NCI-H2171 treated with DMSO at 0.1 percent for 48 hours (cell line): ENCODE measurements at regions not wholly inside any gene's neighbourhood (a gene's known extent, or its start where the extent isn't known, plus 50 kb on each side); places are given as distances from the start of the nearest gene placed in this dataset.
"Not testable (repeated sequence)": the region's sequence is repeated elsewhere in the genome, so short reads cannot be mapped to it uniquely, and the experiment has no call there.

Experiments
- DNase-seq: peaks from one replicate; lab custom pipeline; 2025; lab: John Stamatoyannopoulos, UW

DNA sequence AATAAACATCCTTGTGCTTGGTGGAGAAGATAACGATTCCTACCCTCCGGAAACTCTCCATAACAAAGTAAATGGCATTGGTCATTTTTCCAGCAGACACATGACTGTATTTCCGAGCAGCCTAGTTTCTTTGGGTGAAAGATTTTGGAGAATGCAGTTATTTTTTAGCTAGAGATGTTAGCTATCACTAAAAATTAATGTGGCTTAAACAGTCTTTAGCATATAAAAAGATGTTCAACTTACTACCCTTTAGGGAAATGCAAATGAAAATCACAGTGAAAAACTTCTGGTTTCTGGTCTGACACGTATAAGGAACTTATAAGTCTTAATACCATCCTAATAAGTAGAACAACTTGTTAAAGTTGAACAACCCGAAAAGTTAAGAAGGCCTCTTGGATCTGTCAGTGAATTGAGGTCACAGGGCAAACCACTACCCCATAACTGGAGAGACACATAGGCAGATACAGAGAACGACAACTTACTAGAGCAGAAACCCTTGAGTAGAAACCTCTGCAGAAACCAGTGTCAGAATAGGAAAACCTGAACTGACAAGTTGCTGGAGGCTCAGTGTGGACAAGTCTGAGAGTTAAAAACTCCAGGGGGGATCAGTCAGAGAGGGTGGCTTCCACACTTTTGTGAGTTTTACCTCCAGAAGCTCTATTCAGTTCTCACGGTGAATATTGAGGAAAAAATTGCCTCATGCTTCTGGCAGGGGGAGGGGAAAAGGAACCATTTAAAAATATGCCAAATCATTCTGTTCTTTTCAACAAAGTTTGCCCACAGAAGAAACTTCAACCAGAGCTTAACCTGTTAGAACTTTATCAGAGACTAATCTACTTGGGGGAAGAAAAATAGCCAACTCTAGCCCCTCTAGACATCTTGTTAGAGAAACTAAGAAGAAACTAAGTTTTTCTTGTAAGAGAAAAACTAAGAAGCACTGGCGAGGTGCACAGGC lies 325.2 kb upstream of the RPS23 start:
- no peak for DNase-seq

- no peak for DNase-seq
Observed at GRCh38 chr5:82601861-82602260, 323.7 kb upstream of the RPS23 start.

- DNase-seq, result no peak
Observed at GRCh38 chr5:82601077-82601476, 322.9 kb upstream of the RPS23 start.

DNA sequence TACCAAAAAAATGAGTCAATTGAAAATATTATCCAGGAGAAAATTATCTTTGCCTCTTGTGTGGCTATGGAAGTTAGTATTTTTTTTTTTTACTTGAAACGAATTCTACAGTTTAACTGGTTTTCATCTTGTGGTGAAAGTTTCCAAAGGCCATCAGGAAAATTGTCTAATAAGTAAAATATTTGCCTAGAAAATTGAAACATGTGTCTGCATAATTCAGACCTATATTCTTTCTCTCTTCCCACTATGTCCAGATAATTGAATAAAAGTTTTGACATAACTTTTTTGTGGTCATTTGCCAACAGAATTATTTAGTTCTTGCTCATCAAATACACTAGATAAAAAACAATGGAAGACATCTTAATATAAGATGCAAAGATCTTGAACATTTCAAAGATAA lies 321.5 kb upstream of the RPS23 start:
- DNase-seq, result no peak

DNA sequence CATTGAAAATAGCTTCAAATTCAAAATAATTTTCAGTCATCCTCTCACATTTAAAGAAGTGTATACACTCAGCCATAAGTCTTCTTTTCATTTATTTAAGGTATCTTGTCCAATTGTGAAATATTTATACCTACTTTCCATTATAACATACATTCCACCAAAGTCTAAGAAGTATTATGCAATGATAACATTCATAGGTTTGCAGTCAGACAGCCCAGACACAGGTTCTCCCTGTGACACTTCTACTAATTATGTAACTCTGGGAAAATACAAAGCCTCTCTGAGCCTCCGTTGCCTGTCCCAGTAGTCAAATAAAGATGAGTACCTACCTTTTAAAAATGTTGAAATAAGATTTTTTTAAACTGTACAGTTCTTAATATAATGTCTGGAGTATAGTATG lies 320.9 kb upstream of the RPS23 start:
- DNase-seq, result no peak

DNA sequence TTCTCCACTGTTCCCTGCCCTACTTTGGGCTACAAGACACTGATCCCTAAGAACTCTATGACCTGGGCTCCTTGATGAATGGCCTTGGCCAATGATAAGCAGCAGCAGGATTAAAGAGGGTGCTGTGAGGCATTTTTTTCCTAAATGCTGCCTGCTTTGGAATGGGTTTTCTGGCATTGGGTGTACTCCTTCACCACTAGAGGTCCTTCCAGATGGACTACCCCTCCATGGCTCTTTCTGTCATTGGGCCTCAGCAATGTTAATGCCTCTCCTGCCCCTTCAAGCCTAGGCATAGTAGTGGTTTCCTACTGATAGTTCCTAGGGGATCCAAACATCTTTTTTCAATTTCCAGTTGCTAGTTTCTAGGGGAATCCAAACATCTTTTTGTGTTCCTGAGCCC lies 319.3 kb upstream of the RPS23 start:
- DNase-seq, result no peak

DNA sequence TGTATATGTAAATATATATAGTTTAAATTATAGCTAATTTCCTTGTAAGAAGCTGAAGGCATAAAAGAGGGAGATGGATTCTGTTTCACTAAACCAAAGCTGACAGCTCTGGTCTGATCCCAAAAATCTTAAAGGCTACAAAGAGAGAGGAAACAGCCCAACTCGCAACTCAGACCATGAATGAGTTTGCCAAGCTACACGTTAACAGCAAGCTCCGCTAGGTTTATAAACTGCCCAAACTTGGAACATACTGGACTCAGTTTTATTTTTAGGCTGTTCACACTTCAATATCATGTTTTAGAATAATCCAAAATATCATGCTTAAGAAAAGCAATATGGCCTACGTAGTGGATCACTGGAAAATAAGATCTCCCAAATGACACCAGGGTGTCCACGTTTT lies 318.3 kb upstream of the RPS23 start:
- DNase-seq, result no peak

GRCh38 chr5:82595113-82595512 lies 317.0 kb upstream of the RPS23 start:
- no peak for DNase-seq

GRCh38 chr5:82594097-82594496 lies 315.9 kb upstream of the RPS23 start:
- DNase-seq, result no peak

DNA sequence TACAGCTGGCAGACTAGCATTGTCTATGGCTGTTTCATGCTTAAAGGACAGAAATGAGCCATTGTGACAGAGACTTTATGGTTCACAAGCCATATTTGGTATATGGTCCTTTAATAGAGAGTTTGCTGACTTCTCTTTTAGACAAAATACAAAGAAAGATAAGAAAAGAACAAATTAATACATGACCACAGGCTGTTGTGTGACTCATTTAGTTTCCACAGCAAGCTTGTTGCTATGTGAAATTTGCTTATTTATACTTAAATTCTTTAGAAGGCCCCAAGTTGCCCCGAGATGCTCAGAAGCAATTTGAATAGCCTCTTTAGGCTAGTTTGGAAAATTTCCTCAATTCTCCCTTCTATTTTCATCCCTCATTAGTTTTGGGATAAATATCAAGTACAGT lies 315.3 kb upstream of the RPS23 start:
- no peak for DNase-seq

DNA sequence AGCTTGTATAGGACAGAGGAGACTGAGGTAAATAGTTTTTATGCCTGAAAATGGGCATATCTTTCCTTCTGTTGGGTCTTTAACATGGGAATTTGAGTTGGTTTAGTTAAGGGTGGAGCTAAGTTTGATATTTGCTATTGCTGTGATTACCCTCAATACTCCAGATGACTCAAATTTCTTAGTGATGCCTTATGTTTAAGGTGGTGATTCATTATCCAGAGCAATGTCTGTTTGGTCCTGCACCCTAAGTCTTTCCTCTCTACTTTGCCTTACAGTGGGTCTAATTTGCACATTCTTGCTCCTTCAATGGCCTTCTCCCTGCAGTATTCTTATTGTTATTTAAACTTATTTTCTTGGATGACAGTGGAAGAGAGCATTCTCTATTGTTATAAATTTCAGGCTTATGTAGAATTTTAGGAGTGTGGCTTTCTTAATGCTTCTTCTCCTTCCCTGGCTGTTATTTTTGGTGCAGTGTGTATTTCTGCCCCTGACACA lies 312.9 kb upstream of the RPS23 start:
- no peak for DNase-seq

DNA sequence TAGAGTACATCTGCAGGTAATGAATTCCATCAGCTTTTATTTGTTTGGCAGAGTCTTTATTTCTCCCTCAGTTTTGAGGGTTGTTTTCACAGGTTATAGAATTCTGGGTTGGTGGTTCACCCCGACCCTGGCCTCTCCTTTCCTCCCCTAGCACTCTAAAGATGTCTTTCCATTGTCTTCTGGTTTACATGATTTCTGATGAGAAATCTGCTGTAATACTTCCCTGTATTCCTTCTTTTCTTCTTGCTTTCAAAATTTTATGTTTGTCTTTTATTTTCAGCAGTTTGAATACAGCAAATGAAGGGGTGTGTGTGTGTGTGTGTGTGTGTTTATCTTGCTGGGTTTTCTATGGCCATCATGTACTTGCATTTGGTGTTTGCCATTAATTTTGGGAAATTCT lies 312.0 kb upstream of the RPS23 start:
- no peak for DNase-seq

- DNase-seq, result no peak
Observed at GRCh38 chr5:82586661-82587310, 308.6 kb upstream of the RPS23 start.

- DNase-seq, result no peak
Observed at GRCh38 chr5:82586181-82586580, 308.0 kb upstream of the RPS23 start.

GRCh38 chr5:82584631-82585030 lies 306.5 kb upstream of the RPS23 start:
- no peak for DNase-seq

DNA sequence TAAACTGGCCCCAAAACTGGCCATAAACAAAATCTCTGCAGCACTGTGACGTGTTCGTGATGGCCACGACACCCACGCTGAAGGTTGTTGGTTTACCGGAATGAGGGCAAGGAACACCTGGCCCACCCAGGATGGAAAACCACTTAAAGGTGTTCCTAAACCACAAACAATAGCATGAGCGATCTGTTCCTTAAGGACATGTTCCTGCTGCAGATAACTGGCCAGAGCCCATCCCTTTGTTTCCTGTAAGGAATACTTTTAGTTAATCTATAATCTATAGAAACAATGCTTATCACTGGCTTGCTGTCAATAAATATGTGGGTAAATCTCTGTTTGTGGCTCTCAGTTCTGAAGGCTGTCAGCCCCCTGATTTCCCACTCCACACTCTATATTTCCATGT lies 305.2 kb upstream of the RPS23 start:
- DNase-seq, result not testable (repeated sequence)

DNA sequence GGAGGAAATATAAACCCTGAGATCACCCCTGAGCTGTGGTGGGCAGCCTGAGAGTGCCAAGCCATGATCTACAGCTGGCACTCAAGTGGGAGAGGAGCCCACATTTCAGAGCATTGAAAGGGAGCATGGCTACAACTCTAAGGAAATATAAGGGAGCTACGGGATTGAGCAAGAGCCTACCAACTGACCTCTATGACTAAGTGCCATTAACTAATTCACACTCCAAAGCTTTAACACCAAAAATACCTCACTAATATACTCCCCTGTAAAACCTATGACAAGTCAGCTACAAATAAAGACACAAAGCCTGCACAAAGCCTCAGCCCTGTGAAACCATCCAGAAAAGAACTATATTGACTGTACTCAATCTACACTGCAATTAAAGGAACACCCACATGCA lies 286.8 kb upstream of the RPS23 start:
- DNase-seq, result no peak

DNA sequence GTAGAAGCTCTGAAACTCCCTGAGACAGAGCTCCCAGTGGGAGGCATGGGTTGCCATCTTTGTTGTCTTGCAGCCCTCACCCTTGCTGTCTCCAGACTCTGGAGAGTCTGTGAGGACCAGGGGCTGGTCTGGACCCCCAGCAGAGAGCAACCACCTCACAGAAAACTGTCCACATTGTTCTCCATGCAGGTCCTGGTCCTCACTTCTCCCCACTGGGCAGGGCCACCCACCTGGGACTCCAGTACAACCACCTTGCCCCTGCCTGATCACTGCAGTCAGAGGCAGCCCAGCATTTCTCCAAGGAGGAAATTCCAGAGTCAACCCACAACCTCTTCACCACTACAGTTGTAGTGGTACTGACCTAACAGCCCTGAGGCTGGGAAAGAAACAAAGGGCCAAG lies 285.6 kb upstream of the RPS23 start:
- DNase-seq, result no peak

GRCh38 chr5:82562696-82563240 lies 284.6 kb upstream of the RPS23 start:
- DNase-seq, result no peak

DNA sequence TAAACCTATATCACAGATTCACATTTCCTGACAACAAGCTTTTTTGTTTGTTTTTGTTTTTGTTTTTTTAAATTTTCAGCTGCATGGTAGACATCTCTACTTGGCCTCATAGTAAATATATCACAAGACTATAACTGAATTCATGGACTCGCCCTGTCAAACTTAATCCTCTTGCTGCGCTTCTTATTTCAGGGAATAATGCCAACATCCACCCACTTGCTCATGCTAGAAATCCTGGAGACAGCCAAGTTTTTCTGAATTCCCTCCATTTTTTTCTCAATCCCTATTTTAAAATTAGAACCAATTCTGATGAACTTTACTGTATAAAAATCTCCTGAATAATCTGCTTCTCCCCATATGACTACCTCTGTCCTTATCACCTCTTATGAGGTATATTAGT lies 283.6 kb upstream of the RPS23 start:
- DNase-seq, result no peak

DNA sequence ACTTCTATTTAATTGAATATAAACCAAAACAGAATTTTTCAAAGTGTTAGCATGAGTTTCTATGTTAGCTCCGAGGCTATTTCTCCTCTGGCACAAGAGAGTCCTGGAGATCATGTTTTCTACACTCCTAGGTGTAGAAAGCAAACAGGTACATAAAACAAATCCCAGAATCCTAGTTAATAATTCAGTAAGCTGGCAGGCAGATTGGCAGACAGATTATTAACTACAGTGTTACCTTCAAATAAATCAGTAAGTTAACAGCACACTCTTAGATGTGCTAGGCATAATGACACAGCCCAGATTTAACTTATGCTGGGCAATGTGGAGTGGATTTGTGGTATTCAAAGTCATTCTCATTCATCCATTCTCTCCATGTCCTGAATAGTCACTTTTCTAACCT lies 282.8 kb upstream of the RPS23 start:
- no peak for DNase-seq

- no peak for DNase-seq
Observed at GRCh38 chr5:82560561-82560960, 282.4 kb upstream of the RPS23 start.

- DNase-seq, result no peak
Observed at GRCh38 chr5:82551840-82552385, 273.8 kb upstream of the RPS23 start.
